AG04449 (cell line): ENCODE measurements at regions not wholly inside any gene's neighbourhood (a gene's known extent, or its start where the extent isn't known, plus 50 kb on each side); places are given as distances from the start of the nearest gene placed in this dataset.

Experiments
- CTCF ChIA-PET: fragments of 350-600 bp; formaldehyde crosslinking; extraction: SDS; loops from one replicate; lab custom pipeline; 2021; ENCODE audit warnings: antibody characterized with exemption; lab: Yijun Ruan, JAX
- POLR2A ChIA-PET: fragments of 400-600, 350-600 bp; formaldehyde crosslinking; extraction: SDS; loops from one replicate; lab custom pipeline; 2020; ENCODE audit warnings: antibody characterized with exemption, inconsistent platforms; lab: Yijun Ruan, JAX
- DNase-seq: peaks from one replicate; pipeline ENCODE4 v3.0.0-alpha.2; 2010; ENCODE audit warnings: low read depth, low spot score
- H3K4me3 ChIP-seq: 2 replicates; pipeline ENCODE4 v1.5.1; 2011; ENCODE audit warnings: low read depth, mild to moderate bottlenecking, control low read depth, low read length
- CTCF ChIP-seq: IDR thresholded peaks from one replicate; pipeline ENCODE4 v1.5.1; 2011; ENCODE audit warnings: mild to moderate bottlenecking, moderate library complexity, low read length, control low read depth, inconsistent platforms; ENCODE audit not compliant: insufficient read depth; ENCODE audit errors: missing control alignments

GRCh38 chr7:3134745-3135144 lies 91.1 kb upstream of the CARD11 start:
- H3K4me3 ChIP-seq = no peak overlapping the region
- ChIA-PET CTCF (no interaction called here), POLR2A (no interaction called here)
- TF ChIP-seq CTCF = no peak
- no peak for DNase-seq

GRCh38 chr7:3135626-3136025 lies 92.0 kb upstream of the CARD11 start:
- no peak for DNase-seq
- TF ChIP-seq CTCF = no peak
- ChIA-PET CTCF (no interaction called here), POLR2A (no interaction called here)
- H3K4me3 ChIP-seq = no peak overlapping the region

- no peak for TF ChIP-seq CTCF
- POLR2A ChIA-PET = no interaction called here
- no peak overlapping the region for H3K4me3 ChIP-seq
- DNase-seq = no peak
- CTCF ChIA-PET = no interaction called here
These were observed 94.5 kb upstream of the CARD11 start for GRCh38 chr7:3138206-3138605.

- no peak for DNase-seq
- ChIA-PET POLR2A (no interaction called here), CTCF (no interaction called here)
- TF ChIP-seq CTCF = no peak
- no peak overlapping the region for H3K4me3 ChIP-seq
These were observed 95.3 kb upstream of the CARD11 start for GRCh38 chr7:3138997-3139396.

- DNase-seq = no peak
- ChIA-PET POLR2A (interaction anchor here (0.7 kb wide), 1 partner anchor 143 kb away, joined by 4 read pairs; no protein-coding TSS in a partner anchor), CTCF (no interaction called here)
- no peak for TF ChIP-seq CTCF
- H3K4me3 ChIP-seq = no peak overlapping the region
These were observed 97.2 kb upstream of the CARD11 start for GRCh38 chr7:3140834-3141233.

- ChIA-PET CTCF (no interaction called here), POLR2A (interaction anchor here (0.7 kb wide), 1 partner anchor 143 kb away, joined by 4 read pairs; no protein-coding TSS in a partner anchor)
- H3K4me3 ChIP-seq = no peak overlapping the region
- TF ChIP-seq CTCF = no peak
- DNase-seq = no peak
These were observed 97.7 kb upstream of the CARD11 start for GRCh38 chr7:3141326-3141725.
